ENCODE measurements at regions not wholly inside any gene's neighbourhood (a gene's known extent, or its start where the extent isn't known, plus 50 kb on each side); places are given as distances from the start of the nearest gene placed in this dataset.

DNA sequence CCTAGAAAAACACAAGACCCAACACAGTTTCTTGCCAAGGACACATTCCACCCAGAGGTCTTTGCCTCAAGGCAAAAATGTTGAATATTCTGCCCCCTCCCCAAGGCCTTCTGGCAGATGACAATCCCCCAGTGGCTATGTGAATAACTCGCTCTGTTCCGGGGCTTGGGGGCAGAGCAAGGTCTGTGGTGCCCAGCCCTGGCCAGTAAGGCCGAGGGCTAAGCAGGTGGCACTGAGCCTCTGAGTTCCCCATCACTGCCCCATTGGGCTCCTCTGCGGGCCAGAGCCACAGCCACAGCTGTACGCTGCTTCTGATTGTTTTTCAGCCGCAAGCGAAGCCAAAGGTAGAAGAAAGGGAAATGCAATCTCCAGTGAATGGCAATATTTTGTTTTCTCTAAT is 567.9 kb downstream of the CCDC171 start:
- H3K9me3 ChIP-seq, result no peaks in the 10 kb centered on the region
- no peaks in the 10 kb centered on the region for H3K36me3 ChIP-seq
- no peak overlapping the region for H3K27ac ChIP-seq
- H3K4me3 ChIP-seq (ENCODE audit: low read depth in 1 of 2, low read length in 1 of 2), result no peak overlapping the region
- no peaks in the 10 kb centered on the region for H3K4me1 ChIP-seq (ENCODE audit: control insufficient read depth in 1 of 2, insufficient read depth in 1 of 2, low read depth in 1 of 2, low read length in 1 of 2)
- TF ChIP-seq, protein P1, sequence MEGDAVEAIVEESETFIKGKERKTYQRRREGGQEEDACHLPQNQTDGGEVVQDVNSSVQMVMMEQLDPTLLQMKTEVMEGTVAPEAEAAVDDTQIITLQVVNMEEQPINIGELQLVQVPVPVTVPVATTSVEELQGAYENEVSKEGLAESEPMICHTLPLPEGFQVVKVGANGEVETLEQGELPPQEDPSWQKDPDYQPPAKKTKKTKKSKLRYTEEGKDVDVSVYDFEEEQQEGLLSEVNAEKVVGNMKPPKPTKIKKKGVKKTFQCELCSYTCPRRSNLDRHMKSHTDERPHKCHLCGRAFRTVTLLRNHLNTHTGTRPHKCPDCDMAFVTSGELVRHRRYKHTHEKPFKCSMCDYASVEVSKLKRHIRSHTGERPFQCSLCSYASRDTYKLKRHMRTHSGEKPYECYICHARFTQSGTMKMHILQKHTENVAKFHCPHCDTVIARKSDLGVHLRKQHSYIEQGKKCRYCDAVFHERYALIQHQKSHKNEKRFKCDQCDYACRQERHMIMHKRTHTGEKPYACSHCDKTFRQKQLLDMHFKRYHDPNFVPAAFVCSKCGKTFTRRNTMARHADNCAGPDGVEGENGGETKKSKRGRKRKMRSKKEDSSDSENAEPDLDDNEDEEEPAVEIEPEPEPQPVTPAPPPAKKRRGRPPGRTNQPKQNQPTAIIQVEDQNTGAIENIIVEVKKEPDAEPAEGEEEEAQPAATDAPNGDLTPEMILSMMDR (IDR thresholded peaks at IDR 0.05), result no peak
- no peaks in the 10 kb centered on the region for H3K27me3 ChIP-seq

DNA sequence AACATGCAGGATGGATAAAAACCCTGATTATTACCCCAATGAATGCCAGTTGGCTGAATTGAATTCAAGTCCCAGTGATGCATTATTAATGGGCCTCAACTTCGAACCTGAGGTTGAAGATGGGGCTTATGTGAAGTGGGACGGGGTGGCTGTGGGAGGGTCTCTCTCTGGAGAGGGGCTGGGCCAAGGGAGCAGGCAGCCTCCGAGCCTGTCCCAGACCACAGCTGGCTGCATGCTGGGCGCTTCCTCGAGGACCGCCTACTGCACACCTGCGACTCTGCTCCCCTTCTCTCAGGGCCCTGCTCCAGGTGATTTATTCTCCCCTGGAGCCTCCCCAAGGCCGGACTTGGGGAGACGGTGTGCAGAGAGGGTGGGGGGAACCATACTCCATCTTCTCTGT is 568.3 kb downstream of the CCDC171 start:
- H3K27me3 ChIP-seq, result no peaks in the 10 kb centered on the region
- no peak overlapping the region for H3K4me3 ChIP-seq (ENCODE audit: low read depth in 1 of 2, low read length in 1 of 2)
- H3K4me1 ChIP-seq (ENCODE audit: control insufficient read depth in 1 of 2, insufficient read depth in 1 of 2, low read depth in 1 of 2, low read length in 1 of 2), result no peaks in the 10 kb centered on the region
- no peak overlapping the region for H3K27ac ChIP-seq
- TF ChIP-seq, protein P1 (IDR thresholded peaks at IDR 0.05), result no peak
- H3K9me3 ChIP-seq, result no peaks in the 10 kb centered on the region
- H3K36me3 ChIP-seq, result no peaks in the 10 kb centered on the region

DNA sequence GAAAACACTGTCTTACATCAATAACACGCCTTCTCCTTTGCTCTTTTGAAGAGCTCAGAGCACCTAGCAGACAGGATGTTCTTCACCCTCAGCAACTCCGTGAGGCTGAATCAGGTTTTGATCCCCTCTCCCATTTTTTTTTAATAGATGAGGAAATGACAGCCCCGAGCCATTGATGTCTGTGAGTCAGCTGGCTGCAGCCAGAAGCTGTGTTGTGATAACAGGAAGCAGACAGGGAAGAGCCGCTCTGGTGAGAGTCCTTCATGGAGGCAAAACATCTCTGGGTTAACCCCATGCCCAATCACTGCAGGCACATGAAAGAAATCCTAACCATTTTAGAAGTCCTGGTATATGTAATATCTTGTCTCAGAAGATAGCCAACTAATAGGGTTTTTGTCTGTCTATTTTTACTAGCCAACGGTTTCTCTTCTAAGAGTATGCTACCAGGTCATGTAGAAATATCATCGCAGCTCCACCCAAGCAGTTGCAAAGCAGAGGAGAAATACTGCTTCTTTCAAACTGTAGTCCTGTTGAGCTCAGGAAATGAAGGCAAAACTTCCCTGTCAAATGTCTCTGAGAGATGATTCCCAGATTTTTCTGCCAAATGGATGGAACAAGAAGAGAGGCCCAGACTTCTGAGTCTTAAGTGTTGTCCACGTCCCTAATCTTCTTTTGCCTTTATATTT is 568.9 kb downstream of the CCDC171 start:
- TF ChIP-seq, protein P1 (IDR thresholded peaks at IDR 0.05), result no peak
- no peaks in the 10 kb centered on the region for H3K36me3 ChIP-seq
- H3K4me1 ChIP-seq (ENCODE audit: control insufficient read depth in 1 of 2, insufficient read depth in 1 of 2, low read depth in 1 of 2, low read length in 1 of 2), result no peaks in the 10 kb centered on the region
- H3K27ac ChIP-seq, result no peak overlapping the region
- no peak overlapping the region for H3K4me3 ChIP-seq (ENCODE audit: low read depth in 1 of 2, low read length in 1 of 2)
- H3K9me3 ChIP-seq, result no peaks in the 10 kb centered on the region
- no peaks in the 10 kb centered on the region for H3K27me3 ChIP-seq

DNA sequence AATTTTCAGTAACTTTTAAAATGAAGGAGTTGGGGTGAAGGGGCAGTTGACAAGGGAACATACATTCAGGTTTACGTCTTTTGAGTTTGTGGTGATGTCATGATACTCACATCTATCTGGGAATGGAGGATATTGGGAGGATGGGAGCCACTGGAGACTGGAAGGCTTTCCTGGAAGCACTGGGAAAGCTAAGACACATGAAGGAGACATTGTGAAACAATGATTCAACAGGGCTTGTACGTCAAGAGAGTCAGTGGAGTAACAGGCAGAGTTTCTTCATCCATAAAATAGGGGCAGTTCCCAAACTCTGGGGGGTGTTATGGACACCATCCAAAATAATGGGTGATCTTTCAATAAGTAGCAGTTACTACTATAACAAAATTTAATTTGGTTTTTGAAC is 572.8 kb downstream of the CCDC171 start:
- no peaks in the 10 kb centered on the region for H3K4me1 ChIP-seq (ENCODE audit: control insufficient read depth in 1 of 2, insufficient read depth in 1 of 2, low read depth in 1 of 2, low read length in 1 of 2)
- no peaks in the 10 kb centered on the region for H3K36me3 ChIP-seq
- H3K4me3 ChIP-seq (ENCODE audit: low read depth in 1 of 2, low read length in 1 of 2), result no peak overlapping the region
- TF ChIP-seq, protein P1 (IDR thresholded peaks at IDR 0.05), result no peak
- no peak overlapping the region for H3K27ac ChIP-seq
- no peaks in the 10 kb centered on the region for H3K27me3 ChIP-seq
- H3K9me3 ChIP-seq, result no peaks in the 10 kb centered on the region

DNA sequence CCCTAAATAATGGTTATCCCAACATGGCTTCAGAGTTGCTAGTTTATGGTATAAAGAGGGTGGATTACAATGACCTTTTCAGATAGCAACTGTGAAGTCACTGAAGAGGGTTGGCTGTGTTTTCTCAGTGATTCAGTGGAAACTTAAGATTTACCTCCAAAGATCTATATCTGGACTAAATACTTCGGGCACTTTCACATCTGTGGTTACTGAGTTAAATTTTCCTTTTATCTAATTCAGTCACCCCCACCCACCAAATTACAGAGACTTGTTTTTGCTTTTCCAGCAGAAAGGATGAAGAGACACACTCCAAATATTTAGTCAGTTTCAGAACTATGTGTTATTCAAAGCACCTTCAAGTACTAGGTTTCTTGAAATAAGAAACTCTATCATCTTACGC is 573.2 kb downstream of the CCDC171 start:
- Histone ChIP-seq H3K9me3 (no peaks in the 10 kb centered on the region), H3K36me3 (no peaks in the 10 kb centered on the region), H3K4me3 (ENCODE audit: low read depth in 1 of 2, low read length in 1 of 2) (no peak overlapping the region), H3K27ac (no peak overlapping the region), H3K4me1 (ENCODE audit: control insufficient read depth in 1 of 2, insufficient read depth in 1 of 2, low read depth in 1 of 2, low read length in 1 of 2) (no peaks in the 10 kb centered on the region), H3K27me3 (no peaks in the 10 kb centered on the region)
- TF ChIP-seq, protein P1 (IDR thresholded peaks at IDR 0.05), result no peak

Data from neutrophil (primary cell).